BE2C (cell line): ENCODE measurements at regions not wholly inside any gene's neighbourhood (a gene's known extent, or its start where the extent isn't known, plus 50 kb on each side); places are given as distances from the start of the nearest gene placed in this dataset.

Source experiments
- DNase-seq: peaks from one replicate; pipeline ENCODE4 v3.0.0-alpha.2; 2020
- H3K27me3 ChIP-seq: fragments of 250-450 bp; sonication (Bioruptor Pico); 2 replicates; pipeline ENCODE4 v1.5.1; 2020; ENCODE audit warnings: mild to moderate bottlenecking
- H3K36me3 ChIP-seq: fragments of 250-450 bp; sonication (Bioruptor Pico); 2 replicates; pipeline ENCODE4 v1.5.1; 2020; ENCODE audit warnings: mild to moderate bottlenecking
- H3K4me1 ChIP-seq: fragments of 250-450 bp; sonication (Bioruptor Pico); 2 replicates; pipeline ENCODE4 v1.5.1; 2020
- H3K4me3 ChIP-seq: 2 replicates; pipeline ENCODE4 v1.5.1; 2011; ENCODE audit warnings: low read depth, low read length
- H3K9me3 ChIP-seq: fragments of 250-450 bp; sonication (Bioruptor Pico); 2 replicates; pipeline ENCODE4 v1.5.1; 2020
- CTCF ChIP-seq: IDR thresholded peaks from 2 replicates; pipeline ENCODE4 v1.5.1; 2012; ENCODE audit warnings: mild to moderate bottlenecking, low read depth, low read length

DNA sequence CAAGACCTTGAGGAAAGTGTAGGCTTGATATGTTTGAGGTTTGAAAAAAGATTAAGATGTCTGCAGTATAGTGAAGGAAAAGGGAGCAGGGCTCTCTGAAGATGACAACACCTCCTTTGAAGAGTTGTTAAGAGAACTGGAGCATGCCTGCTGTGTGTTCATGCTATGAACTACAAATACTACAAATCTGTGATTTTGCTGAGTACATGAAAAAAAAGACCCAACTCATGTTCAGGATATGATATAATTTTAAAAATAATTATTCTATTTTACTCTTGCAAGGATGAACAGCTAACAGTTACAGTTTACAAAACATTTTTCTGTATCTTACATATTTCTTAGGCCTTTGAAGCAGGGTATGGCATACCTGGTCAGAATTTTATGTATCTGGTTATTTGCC is 305.4 kb upstream of the CWC22 start:
- no peak for TF ChIP-seq CTCF
- no peak overlapping the region for H3K4me3 ChIP-seq
- no peak for DNase-seq
- H3K4me1 ChIP-seq = no peaks in the 10 kb centered on the region
- no peaks in the 10 kb centered on the region for H3K36me3 ChIP-seq
- H3K27me3 ChIP-seq = no peaks in the 10 kb centered on the region
- H3K9me3 ChIP-seq = no peaks in the 10 kb centered on the region

DNA sequence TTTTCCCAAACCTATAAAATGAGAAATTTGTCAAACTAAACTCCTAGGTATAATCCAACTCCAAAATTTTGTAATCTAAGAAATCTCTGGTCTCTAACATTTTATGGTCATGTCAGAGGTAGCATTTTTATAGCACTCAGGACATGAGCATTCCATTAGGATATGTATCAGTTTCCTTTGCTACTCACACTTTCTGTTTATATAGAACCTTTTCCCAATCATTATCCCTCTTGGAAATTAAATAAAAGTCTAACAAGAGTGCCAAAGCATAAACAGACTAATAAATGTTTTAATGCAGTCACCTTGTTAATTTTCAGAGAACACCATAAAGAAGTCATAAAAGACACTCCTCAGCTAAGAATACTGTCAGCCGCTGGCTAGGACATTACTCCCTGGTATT is 300.0 kb upstream of the CWC22 start:
- Histone ChIP-seq H3K9me3 (no peaks in the 10 kb centered on the region), H3K4me1 (no peaks in the 10 kb centered on the region), H3K27me3 (no peaks in the 10 kb centered on the region), H3K4me3 (no peak overlapping the region), H3K36me3 (no peaks in the 10 kb centered on the region)
- TF ChIP-seq CTCF = no peak
- DNase-seq = no peak

GRCh38 chr2:180306346-180306745 is 299.2 kb upstream of the CWC22 start:
- no peaks in the 10 kb centered on the region for H3K4me1 ChIP-seq
- no peak overlapping the region for H3K4me3 ChIP-seq
- H3K9me3 ChIP-seq = no peaks in the 10 kb centered on the region
- TF ChIP-seq CTCF = no peak
- DNase-seq = no peak
- no peaks in the 10 kb centered on the region for H3K36me3 ChIP-seq
- no peaks in the 10 kb centered on the region for H3K27me3 ChIP-seq

DNA sequence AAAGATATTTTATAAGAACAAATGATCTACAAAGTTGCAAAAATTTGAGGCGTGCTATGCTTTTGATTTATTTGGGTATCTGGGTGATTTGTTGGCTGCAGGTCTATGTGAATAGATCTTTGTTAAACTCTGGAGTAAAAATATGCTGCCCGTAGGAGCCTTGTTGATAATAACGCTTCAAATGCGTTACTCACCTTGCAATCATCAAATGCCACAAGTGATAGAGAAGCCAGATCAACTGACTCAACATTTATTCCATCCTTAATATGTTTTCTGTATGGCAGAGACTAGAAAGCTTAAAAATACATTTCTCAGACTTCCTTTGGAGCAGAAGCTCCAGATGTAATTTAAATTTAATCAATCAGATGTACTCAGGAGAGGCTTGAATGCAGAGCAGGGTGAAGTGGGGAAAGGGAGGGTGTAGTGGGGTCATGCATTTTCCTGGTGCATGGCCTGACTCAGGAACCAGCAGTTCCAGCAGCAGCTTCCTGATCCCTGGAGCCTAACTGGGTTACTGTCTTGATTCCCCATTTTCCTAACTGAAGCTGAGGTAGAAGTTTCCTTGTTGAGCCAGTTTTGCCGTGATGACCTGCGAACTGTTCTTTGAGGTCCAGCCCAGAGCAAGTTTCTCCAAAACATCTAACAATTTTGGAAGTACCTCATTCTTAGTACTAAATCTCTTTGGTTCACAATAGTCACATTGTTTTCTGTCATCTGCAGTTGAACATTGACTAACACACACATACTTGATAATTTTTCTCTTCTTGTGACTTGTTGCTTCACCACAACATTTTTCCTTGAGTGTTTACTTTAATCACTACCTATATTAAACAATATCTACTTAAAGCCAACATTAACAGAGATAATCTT is 284.7 kb upstream of the CWC22 start:
- no peak for TF ChIP-seq CTCF
- Histone ChIP-seq H3K9me3 (no peaks in the 10 kb centered on the region), H3K4me1 (no peaks in the 10 kb centered on the region), H3K4me3 (no peak overlapping the region), H3K27me3 (no peaks in the 10 kb centered on the region), H3K36me3 (no peaks in the 10 kb centered on the region)
- DNase-seq = no peak

- no peak for DNase-seq
- no peak for TF ChIP-seq CTCF
- Histone ChIP-seq H3K4me3 (no peak overlapping the region), H3K9me3 (no peaks in the 10 kb centered on the region), H3K4me1 (no peaks in the 10 kb centered on the region), H3K36me3 (no peaks in the 10 kb centered on the region), H3K27me3 (no peaks in the 10 kb centered on the region)
Measured at GRCh38 chr2:180291060-180291459, 284.0 kb upstream of the CWC22 start.

DNA sequence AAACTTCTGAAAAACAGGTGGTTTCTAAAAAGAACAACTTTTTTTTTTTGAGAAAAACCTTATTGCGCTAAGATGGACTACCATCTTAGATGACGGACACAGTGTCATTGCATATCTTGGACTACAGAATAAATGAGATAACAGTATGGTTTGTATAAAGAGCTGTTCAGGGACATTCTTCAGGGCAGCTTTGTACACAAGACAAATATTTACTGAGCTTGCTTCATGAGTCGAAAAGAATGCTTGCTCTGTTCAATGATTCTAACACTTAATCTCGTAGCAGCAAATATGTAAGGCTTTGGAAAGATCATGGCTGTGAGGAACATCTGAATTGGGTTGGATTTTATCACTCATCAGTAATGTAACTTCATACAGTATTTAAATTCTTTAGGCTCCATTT is 282.5 kb upstream of the CWC22 start:
- no peaks in the 10 kb centered on the region for H3K9me3 ChIP-seq
- no peak overlapping the region for H3K4me3 ChIP-seq

More for the DNA sequence above, 282.5 kb upstream of the CWC22 start:
- DNase-seq = no peak
- Histone ChIP-seq H3K36me3 (no peaks in the 10 kb centered on the region), H3K4me1 (no peaks in the 10 kb centered on the region), H3K27me3 (no peaks in the 10 kb centered on the region)
- TF ChIP-seq CTCF = no peak
